HG03565 (cell line): ENCODE measurements at regions not wholly inside any gene's neighbourhood (a gene's known extent, or its start where the extent isn't known, plus 50 kb on each side); places are given as distances from the start of the nearest gene placed in this dataset.

Experiments used
- ATAC-seq: cut with Tn5 transposase; IDR thresholded peaks from one replicate; pipeline ENCODE4 v1.9.1; 2021; ENCODE audit warnings: mild to moderate bottlenecking, moderate library complexity; ENCODE audit not compliant: unreplicated experiment

DNA sequence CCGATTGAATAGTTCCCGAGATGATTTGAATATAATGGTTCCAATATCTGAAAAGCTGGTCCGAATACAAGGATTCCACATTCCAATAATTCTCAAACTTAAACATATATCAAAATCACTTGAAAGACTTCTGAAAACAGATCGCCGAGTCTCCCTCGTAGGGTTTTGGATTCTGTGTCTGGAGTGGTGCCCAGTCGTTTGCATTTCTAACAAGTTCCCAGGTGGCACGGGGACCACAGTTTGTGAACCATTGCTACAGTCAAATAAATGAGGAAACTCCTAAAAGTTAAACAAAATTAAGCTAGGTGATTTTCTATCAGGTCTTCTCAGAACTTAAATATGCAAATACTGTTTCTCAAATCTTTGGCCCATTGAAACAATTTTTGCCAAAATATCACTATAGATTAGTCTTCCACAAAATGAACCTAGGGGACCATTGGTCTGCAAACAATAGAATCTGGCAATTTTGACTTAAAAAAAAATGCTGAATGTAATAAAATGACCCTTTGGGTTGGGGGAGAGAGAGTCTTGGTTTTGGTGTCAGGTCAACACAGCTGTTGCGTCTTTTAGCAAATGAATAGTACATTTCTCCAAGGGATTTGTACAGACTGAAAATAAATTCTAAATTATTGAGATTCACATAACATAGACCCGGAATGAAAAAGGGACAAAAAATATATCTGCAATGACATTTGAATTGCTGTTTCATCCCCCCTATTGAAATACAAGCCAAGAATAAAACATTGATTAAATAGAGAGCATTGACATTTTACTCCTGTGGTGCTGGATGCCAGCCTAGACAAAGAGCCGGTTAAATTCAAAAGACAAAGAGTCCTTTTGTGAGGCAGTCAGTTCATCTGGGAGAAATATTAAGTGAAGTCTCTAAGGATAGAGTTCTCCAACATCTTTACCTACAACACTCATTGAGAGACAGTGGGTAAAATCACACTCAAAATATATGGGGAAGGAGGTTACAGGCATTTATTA is 175.7 kb upstream of the ADAMTS9 start:
- no peak for ATAC-seq

GRCh38 chr3:64861684-64862083 is 173.9 kb upstream of the ADAMTS9 start:
- no peak for ATAC-seq

GRCh38 chr3:64860536-64860870 is 172.7 kb upstream of the ADAMTS9 start:
- no peak for ATAC-seq

DNA sequence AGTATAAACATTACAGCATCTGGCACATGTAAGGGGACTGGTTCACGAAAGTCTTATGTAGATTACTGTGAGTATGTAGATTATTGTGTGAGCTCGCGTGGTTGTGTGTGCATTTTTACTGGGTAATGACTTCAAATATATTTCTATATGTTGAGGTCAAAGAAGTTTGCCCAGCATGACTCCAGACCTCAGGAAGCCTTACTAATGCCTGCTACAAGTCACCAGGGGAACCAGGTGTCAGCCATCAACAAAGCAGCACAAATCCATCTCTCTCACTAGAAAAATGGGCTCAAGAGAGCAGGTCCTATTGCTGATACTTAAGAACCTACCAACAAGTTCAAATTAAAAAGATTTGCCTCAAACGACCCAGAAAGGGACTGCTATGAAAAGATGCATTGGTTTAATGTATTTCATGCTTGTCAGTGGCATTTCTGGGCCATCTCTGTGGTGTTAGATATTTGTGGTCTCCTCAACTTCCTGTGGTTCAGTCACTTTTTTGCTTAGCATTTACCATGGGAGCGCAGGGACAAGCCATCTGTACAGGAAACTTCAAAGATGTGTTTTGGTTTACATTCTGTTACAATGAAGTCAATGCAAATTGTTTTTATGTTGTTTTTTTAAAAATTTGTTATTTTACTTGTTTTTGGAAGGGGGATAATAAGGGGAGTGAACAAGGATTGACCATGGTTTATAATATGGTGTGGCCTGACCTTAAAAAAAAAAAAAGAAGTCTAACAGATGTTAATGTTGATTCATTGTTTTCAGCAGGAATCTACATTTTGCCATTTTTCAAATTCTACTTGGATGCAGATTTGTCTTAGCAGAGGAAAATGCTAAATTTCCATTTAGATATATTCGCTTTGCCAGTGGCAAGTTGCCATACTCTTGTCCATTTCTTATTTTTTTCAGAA is 172.1 kb upstream of the ADAMTS9 start:
- no peak for ATAC-seq

- ATAC-seq = no peak
Measured at GRCh38 chr3:64856977-64857516, 169.2 kb upstream of the ADAMTS9 start.

GRCh38 chr3:64856106-64856505 is 168.3 kb upstream of the ADAMTS9 start:
- ATAC-seq = no peak

DNA sequence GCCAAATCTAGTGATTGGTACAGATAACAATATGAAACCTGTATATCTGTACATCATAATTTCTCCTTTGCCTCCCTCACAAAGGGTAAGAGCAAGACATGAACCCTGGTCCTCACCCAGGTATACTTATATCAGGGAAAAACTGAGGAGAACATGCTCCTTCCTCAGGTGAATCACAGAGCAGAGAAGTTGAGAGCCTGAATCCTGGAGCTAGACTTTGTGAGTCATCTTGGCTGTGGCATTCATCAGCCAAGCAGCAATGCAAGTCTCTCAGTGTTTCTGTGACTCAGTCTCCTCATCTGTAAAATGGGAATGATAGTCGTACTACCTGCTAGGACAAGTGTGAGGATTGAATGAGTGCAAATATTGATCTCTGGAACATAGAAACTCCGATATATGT is 165.7 kb upstream of the ADAMTS9 start:
- no peak for ATAC-seq

GRCh38 chr3:64852738-64853137 is 164.9 kb upstream of the ADAMTS9 start:
- no peak for ATAC-seq

- no peak for ATAC-seq
Measured at GRCh38 chr3:64848822-64849221, 161.0 kb upstream of the ADAMTS9 start.

DNA sequence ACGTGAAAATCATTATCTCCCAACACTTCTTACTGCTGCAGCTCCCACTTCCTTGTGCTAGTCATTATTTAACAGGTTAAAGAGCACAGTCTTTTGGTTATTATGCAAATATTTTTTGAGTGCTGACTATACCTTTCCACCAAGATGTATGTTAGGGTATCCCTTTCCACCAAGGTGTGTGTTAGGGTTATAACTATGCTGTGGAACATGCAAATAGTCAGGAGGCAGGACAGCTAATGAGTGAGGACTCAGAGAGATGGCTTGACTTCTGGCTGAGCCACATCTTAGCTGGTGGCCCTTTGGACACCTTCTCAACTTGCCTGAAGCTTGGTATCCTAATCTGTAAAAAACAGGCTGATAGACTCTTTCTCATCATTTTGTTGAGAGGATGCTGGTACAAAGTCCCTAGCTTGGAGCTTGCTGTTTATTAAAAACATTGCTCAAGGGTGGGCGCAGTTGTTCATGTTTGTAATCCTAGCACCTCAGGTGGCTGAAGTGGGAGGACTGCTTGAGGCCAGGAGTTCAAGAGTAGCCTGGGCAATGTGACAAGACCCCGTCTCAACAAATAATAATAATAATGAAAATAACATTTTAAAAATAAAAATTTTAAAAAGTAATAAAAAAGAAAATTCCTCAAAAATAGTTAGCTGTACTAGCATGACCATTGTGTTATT is 160.5 kb upstream of the ADAMTS9 start:
- ATAC-seq = no peak

DNA sequence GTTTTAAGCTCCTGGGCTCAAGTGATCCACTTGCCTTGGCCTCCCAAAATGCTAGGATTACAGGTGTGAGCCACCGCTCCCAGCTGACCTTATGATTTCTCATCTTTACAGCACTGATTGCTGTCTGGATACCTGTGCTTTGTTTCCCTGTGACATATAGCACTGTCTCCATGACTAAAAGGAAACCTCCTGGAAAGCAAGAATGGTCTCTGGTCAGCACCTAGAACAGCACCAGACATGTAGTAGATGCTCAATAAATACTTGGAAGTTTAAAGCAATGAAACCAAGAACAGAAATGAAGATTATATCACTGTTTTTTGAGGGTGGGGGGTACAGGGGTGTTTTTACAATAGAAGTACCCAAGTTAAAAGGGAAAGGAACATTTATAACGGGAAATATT is 156.8 kb upstream of the ADAMTS9 start:
- no peak for ATAC-seq

GRCh38 chr3:64837986-64838735 is 150.4 kb upstream of the ADAMTS9 start:
- no peak for ATAC-seq

- ATAC-seq = no peak
Measured at GRCh38 chr3:64837126-64837738, 149.4 kb upstream of the ADAMTS9 start.

- no peak for ATAC-seq
Measured at GRCh38 chr3:64836097-64836496, 148.3 kb upstream of the ADAMTS9 start.

DNA sequence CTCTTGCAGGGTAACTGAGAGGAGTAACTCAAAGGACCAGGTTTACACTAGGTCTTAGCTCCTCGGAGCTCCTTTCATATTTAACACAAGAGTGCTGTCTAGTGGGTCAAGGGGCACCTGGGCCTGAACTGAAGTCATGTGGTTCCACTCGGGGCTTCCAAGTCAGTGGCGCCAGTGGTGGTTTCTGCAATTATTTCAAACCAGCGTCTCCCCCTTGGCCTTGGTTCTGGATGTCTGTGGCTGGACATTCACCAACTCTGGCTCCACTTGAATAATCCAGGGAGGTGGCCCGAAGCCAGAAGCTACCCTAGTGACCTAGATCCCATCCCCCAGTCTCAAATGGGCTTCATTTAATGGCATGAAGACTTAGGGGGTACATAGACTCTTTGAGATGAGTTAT is 144.3 kb upstream of the ADAMTS9 start:
- no peak for ATAC-seq

GRCh38 chr3:64830681-64831080 is 142.9 kb upstream of the ADAMTS9 start:
- no peak for ATAC-seq

DNA sequence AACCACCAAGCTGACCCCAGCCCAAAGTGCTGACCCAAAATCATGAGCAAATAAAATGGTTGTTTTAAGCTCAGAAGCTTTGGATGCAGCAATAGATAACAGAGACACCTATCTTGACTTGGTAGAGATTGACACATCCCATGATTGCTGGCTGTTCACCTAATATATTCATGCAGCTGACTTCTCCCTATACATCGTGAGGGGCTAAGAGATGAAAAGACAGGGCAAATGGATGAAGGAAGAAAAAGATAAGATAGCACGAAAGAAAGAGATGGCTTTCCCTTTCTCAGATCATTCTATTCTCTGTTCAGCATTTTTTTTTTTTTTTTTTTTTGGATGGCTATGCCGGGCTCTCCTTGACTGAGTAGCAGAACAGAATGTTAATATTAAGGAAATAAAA is 141.5 kb upstream of the ADAMTS9 start:
- ATAC-seq = no peak

GRCh38 chr3:64828276-64828675 is 140.5 kb upstream of the ADAMTS9 start:
- ATAC-seq = no peak

- ATAC-seq = no peak
Measured at GRCh38 chr3:64827431-64827830, 139.6 kb upstream of the ADAMTS9 start.

DNA sequence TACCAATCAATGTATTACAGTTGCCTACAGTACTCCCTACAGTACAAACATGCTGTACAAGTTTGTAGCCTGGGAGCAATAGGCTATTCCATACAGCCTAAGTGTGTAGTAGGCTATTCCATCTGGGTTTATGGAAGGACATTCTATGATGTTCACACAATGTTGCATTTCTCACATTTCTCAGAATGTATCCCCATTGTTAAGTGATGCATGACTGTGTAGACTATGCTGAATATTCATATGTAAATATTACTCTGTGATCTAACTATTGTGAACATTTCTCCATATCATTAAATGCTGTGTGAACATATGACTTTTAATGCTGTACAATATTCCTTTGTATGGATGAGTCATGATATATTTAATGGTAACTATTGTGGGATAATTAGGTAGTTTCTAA is 139.2 kb upstream of the ADAMTS9 start:
- no peak for ATAC-seq
